ENCODE measurements at regions not wholly inside any gene's neighbourhood (a gene's known extent, or its start where the extent isn't known, plus 50 kb on each side); places are given as distances from the start of the nearest gene placed in this dataset.

DNA sequence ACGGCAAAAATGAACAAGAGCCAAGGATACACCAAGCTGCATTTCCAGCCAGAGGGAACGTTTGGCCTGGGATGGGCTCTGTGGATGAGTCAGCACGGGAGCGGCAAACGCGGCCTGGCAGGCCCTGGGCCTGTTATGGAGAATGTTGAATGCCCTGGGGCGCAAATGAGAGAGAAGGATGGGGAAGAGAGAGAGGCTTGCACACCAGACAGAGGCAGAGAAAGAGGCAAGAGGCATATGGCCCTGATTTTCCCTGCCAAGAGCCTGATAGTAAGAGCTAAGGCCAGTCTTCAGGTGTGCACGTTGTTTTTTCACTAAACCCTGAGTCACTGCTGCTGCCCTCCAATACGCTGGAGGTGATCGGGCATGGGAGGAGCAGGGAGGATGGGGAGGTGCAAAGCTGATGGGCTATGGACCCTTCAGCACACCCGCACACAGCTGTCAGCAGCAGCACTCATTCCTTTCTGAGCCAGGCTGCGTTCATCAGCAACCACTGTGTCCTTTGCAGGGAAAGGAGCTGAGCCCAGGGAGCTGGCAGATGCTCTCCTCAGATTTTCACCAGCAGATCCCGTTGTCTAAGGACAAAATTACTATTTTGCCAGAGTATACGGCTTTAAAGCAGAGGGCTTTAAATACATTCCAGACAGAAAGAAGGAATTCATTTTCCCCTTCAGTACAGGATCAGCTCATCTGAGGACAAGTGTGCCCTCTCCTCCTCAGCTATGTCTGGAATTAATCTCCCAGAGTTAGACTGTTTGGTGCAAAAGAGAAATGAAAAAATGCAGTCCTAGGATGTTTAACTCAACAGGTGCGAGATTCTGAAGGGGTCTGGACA is 61.7 kb upstream of the SLC22A23 start:
- Histone ChIP-seq H3K9me3 (replicated peaks; ENCODE audit: control insufficient read depth, insufficient read depth, low read length) (no peaks in the 10 kb centered on the region), H3K4me2 (ENCODE audit: control insufficient read depth, insufficient read depth) (no peak overlapping the region), H3K4me3 (no peak overlapping the region), H3K4me1 (ENCODE audit: control insufficient read depth, insufficient read depth, low read length) (no peaks in the 10 kb centered on the region), H3K79me2 (ENCODE audit: control insufficient read depth, insufficient read depth, low read length) (no peaks in the 10 kb centered on the region), H4K20me1 (ENCODE audit: control insufficient read depth, insufficient read depth) (no peaks in the 10 kb centered on the region), H3K9ac (ENCODE audit: control insufficient read depth, insufficient read depth, low read length) (no peak overlapping the region), H2AFZ (ENCODE audit: control insufficient read depth, low read depth, low read length) (no peak overlapping the region), H3K36me3 (ENCODE audit: control insufficient read depth in 2 of 2, insufficient read depth in 2 of 2, low read length in 1 of 2) (no peaks in the 10 kb centered on the region), H3K27ac (ENCODE audit: control insufficient read depth, insufficient read depth) (no peak overlapping the region), H3K27me3 (replicated peaks in 1 of 2; ENCODE audit: control insufficient read depth in 2 of 2, insufficient read depth in 2 of 2, low read length in 1 of 2) (no peaks in the 10 kb centered on the region; a peak in 3 of 4 replicates)
- WGBS (ENCODE audit: insufficient coverage, insufficient replicate concordance, low lambda C conversion rate, missing lambda C conversion rate): 34% methylated on average over 15 of the region's 15 CpGs
- FAIRE-seq (no peak), ATAC-seq (no peak), DNase-seq (ENCODE audit: low read depth, low spot score) (no peak)
- in situ Hi-C loops (cut with MboI) (no loop called here), intact Hi-C loops (cut with micrococcal nuclease; ENCODE audit: unreplicated experiment) (no loop called here)
- RAD21 ChIA-PET (ENCODE audit: unreplicated experiment): no interaction called here
- POLR2A ChIA-PET: no interaction called here
- no TSS peak for BruUV-seq (replicated peaks)
- SMC1A ChIA-PET (ENCODE audit: uncharacterized antibody, unreplicated experiment): interaction anchor here (0.6 kb wide), 1 partner anchor 52 kb away, joined by 3 read pairs; no protein-coding TSS in a partner anchor
- no peak for TF ChIP-seq BMI1 (IDR thresholded peaks at IDR 0.05; ENCODE audit: borderline replicate concordance)
- TF ChIP-seq TCF7 (IDR thresholded peaks at IDR 0.05; ENCODE audit: borderline replicate concordance): no peak
- TF ChIP-seq, protein P1, sequence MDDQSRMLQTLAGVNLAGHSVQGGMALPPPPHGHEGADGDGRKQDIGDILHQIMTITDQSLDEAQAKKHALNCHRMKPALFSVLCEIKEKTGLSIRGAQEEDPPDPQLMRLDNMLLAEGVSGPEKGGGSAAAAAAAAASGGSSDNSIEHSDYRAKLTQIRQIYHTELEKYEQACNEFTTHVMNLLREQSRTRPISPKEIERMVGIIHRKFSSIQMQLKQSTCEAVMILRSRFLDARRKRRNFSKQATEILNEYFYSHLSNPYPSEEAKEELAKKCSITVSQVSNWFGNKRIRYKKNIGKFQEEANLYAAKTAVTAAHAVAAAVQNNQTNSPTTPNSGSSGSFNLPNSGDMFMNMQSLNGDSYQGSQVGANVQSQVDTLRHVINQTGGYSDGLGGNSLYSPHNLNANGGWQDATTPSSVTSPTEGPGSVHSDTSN (IDR thresholded peaks at IDR 0.05; ENCODE audit: insufficient replicate concordance, low read depth, low read length): no peak
- TF ChIP-seq EP300 (IDR thresholded peaks at IDR 0.05; ENCODE audit: borderline replicate concordance in 1 of 2, control insufficient read depth in 1 of 2, low read depth in 2 of 2, low read length in 2 of 2): no peak
- no peak for TF ChIP-seq FOXM1 (IDR thresholded peaks at IDR 0.05; ENCODE audit: low read depth, low read length)
- TF ChIP-seq REST (IDR thresholded peaks at IDR 0.05; ENCODE audit: low read depth, low read length): no peak
- no peak for TF ChIP-seq SREBF1 (IDR thresholded peaks at IDR 0.05; ENCODE audit: low read length)
- no peak for TF ChIP-seq SMC3 (IDR thresholded peaks at IDR 0.05; ENCODE audit: borderline replicate concordance, low read length)
- TF ChIP-seq BHLHE40 (IDR thresholded peaks at IDR 0.05; ENCODE audit: borderline replicate concordance in 1 of 2, low read depth in 2 of 2, low read length in 1 of 2): no peak
- TF ChIP-seq SMARCA5 (IDR thresholded peaks at IDR 0.05): no peak
- TF ChIP-seq KLF5 (IDR thresholded peaks at IDR 0.05; ENCODE audit: partially characterized antibody): no peak
- no peak for TF ChIP-seq SUZ12 (IDR thresholded peaks at IDR 0.05; ENCODE audit: unreplicated experiment)
- TF ChIP-seq JUND (IDR thresholded peaks at IDR 0.05; ENCODE audit: low read depth, low read length): no peak
- TF ChIP-seq CTCF (IDR thresholded peaks at IDR 0.05 in 2 of 3, conservative IDR thresholded peaks at IDR 0.05 in 1 of 3; ENCODE audit: control insufficient read depth in 2 of 3, extremely low read depth in 1 of 3, insufficient read depth in 1 of 3, low read depth in 3 of 3, low read length in 3 of 3): no peak
- TF ChIP-seq, protein P2, sequence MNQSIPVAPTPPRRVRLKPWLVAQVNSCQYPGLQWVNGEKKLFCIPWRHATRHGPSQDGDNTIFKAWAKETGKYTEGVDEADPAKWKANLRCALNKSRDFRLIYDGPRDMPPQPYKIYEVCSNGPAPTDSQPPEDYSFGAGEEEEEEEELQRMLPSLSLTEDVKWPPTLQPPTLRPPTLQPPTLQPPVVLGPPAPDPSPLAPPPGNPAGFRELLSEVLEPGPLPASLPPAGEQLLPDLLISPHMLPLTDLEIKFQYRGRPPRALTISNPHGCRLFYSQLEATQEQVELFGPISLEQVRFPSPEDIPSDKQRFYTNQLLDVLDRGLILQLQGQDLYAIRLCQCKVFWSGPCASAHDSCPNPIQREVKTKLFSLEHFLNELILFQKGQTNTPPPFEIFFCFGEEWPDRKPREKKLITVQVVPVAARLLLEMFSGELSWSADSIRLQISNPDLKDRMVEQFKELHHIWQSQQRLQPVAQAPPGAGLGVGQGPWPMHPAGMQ (IDR thresholded peaks at IDR 0.05; ENCODE audit: borderline replicate concordance): no peak
- CTCF ChIA-PET: interaction anchor here (1.1 kb wide), 1 partner anchor 213 kb away, joined by 4 read pairs; no protein-coding TSS in a partner anchor

All from GM12878 (cell line).